ENCODE measurements at regions not wholly inside any gene's neighbourhood (a gene's known extent, or its start where the extent isn't known, plus 50 kb on each side); places are given as distances from the start of the nearest gene placed in this dataset.
"Not testable (repeated sequence)": the region's sequence is repeated elsewhere in the genome, so short reads cannot be mapped to it uniquely, and the experiment has no call there.

DNA sequence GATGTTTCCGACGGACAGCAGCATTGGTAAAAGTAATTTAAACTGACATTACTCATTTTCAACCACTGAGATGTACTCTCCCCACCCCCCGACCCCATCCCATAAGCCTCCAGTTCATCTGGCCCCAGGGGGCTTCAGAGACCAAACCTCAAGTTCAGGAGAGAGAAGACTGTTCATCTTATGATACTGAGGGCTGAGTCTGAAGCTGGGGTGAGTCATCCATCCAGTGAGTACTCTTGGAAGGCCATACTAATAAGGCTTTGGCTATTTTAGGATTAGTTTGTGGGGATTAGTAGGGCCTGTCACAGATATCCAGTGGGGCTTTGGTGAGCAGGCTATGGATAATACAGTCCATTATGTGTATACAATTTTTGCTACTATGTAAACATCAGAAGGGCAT lies 125.3 kb upstream of the APCDD1 start:
- no peak for DNase-seq (ENCODE audit: low spot score)
- no peak for ATAC-seq

DNA sequence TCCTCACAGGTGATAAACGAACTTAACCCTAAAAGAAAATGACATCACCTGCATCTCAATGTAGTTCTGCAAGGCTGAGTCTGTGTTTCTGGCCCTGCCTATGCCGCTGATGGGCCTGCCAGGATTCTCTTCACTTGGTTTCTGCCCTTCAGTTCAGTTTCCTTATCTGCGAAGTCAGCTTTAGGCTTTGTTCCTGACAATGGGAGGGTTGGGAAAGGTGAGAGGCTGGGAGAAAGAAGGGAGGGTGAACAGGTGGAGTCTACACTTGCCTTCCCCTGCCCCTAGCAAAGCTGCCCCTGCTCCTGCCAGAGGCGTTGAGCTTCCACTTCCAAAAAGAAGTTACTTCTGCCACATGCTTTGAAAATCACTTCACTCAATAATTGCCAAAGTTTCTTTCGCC lies 124.0 kb upstream of the APCDD1 start:
- no peak for DNase-seq (ENCODE audit: low spot score)
- ATAC-seq, result no peak

DNA sequence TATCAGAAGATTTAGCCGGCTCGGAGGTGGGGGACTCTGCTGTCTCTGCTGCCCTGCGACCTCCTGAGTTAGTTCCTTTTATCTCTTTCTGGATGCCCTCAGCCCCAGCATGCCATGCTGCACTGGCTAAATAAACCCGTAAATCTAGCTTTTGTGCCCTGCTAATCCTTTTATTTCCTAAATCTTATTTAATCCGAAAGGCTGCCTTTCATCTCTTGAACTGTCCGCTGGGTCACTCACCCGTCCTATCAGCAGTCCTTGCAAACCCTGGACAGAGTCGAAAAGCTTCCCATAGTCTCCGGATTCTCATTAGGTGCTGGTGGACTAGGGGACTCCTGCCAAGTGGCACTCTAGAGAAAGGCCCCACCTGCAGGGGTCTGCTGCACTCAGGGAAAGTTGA lies 122.0 kb upstream of the APCDD1 start:
- no peak for ATAC-seq
- DNase-seq (ENCODE audit: low spot score), result no peak

DNA sequence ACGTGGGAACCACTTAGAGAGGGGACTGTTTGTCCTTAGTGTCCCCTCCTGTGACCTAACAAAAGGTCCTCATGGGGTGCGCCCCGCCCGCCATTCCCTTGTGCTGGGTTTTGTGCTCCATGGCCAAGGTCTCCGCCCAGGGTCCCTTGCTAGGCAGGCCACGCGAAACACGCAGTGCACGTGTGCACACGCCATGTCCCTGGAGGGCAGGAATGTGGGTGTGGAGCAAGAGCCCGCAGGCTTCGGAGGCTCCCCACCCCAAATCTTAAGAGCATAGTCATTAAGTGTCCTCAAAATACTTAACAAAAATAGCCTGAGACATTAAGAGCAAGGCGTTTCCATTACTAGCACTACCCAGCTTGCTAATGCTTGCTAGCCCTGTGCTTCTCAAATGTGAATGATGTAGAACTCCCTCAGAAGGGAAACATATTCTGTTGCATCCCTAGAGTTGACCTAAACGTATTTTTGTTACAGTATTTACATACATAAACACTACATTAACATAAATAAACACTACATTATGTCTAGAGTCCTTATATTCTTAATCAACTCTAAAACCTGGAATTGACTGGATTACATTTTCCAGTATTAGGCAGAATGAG lies 117.6 kb upstream of the APCDD1 start:
- ATAC-seq, result no peak
- DNase-seq (ENCODE audit: low spot score), result no peak

DNA sequence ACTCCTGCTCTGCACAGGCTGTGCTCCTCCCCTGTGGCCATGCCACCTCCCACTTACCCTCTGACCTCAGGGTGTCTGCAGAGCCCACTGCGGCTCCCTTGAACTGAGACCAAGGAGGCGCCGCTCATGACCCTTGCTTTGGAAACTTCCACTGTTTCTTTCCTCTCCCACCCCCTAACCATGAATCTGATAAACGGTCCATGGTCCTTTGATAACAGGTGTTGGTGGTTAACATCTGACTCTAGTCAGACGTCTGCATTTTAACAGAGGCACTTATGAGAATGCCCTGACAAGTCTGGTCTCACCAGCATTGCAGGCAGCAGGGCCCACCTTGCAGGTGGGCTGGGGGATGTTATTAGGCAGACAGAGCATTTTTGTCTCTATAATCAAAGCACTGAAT lies 113.6 kb upstream of the APCDD1 start:
- ATAC-seq, result no peak
- no peak for DNase-seq (ENCODE audit: low spot score)

DNA sequence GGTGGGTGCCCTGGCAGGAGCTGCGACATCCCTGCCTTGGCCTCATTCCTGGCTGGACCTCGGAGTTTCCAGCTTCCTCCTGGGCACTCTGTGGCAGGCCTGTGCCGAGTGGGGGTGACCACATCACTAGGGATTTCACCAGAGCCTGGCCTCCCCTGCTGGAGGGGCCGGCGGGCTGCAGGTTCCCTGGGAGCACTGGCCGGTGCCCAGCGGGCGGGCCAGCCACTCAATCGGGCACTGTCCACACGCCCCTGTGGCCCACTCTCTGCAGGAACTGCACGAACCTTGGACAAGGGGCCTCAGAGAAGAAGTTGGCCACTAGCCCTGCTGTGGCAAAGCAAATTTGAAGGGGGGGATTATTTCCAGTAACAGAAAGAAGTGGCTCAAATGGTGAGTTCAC lies 110.7 kb upstream of the APCDD1 start:
- ATAC-seq (no peak), DNase-seq (ENCODE audit: low spot score) (no peak)

DNA sequence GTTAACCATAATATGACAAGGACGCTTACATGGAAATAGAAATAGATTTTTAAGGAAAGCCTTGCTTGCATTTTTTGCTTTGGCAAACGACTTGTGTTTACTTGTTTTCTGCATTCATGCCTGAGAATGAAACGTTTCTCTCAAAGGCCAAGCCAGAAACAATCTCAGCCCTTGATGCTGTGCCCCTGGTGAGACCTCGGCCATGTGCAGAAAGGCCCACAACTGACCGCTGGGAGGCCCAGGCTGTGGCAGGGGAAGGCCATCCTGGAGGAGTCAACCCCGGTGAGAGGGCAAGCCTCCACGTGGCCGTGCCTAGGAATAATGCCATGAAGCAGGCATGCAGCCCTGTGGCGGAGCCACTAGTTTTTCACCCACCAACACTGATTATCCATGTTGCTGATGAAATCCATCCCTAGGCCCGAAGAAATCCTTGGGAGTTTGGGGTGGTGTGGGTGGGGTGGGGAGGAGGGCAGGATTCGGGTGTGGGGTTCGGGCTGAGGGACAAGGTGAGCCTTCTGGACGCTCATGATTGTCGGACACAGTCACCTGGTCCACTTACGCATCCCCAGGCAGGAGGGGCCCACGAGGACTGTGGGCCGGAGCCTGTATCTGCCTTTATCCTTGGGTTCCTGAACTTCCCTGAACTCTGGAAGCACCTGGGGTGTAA lies 107.6 kb upstream of the APCDD1 start:
- DNase-seq (ENCODE audit: low spot score) (no peak), ATAC-seq (no peak)

DNA sequence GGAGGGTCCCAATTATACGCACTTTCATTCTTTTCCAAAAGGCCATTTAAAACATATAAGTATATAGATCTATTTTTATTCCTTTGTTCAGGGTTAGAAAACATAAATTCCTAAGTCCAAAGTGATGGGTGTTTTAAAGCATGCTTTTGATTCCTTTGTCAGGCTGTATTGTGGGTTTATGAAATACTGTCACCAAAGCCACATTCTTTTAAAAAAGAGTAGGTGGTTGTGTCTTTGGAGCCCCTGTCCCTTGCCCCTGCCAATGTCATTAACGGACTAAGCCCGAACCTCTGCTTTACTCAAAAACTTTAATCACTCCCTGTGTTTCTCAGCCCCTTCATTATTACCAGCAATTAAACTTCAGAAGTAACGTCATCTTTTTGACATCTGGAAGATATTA lies 104.9 kb upstream of the APCDD1 start:
- DNase-seq (ENCODE audit: low spot score) (no peak), ATAC-seq (no peak)

DNA sequence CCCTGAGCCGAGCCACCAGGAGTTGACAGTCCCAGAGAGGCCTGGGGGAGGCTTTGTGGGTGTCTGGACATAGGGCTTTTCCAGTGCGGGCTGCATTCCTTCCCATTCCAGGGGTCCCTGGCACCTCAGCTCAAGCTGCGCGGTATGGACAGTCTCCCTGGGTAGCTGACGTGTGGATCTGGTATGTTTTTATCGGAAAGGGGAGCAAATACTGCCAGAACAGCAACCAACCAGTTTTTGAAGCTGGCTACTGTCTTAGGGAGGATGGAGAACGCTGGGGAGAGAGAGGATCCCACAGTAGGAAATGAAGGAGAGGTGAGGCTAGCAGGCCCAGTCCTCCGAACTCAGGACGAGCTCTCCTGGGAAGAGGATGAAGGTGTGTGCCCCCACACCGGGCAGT lies 103.8 kb upstream of the APCDD1 start:
- DNase-seq (ENCODE audit: low spot score) (no peak), ATAC-seq (no peak)

DNA sequence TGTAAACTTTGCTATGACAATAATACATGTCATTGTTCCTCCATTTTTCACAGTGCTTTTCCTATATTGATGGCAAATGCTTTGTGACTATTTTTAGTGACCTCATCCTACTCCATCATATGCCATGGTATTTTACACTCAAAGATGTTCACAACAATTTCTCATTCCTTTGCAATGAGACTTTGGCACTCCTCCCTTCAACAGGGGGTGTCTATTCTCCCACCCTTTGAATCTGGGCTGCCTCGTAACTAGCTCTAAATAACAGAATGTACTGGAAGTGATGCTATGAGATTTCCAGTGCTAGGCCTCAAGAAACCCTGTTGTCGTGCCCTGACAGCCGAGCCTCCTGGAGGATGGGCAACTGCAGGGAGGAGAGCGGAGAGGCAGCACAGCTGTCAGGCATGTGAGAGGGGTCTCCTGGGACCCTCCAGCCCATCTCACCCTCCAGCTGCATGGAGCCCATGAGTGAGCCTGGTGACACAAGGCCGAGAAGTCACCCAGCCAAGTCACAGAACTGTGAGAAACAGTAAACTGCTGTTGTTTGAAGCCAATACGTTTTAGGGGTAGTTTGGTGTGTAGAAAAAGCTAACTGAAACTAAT lies 103.1 kb upstream of the APCDD1 start:
- DNase-seq (ENCODE audit: low spot score), result no peak
- no peak for ATAC-seq

DNA sequence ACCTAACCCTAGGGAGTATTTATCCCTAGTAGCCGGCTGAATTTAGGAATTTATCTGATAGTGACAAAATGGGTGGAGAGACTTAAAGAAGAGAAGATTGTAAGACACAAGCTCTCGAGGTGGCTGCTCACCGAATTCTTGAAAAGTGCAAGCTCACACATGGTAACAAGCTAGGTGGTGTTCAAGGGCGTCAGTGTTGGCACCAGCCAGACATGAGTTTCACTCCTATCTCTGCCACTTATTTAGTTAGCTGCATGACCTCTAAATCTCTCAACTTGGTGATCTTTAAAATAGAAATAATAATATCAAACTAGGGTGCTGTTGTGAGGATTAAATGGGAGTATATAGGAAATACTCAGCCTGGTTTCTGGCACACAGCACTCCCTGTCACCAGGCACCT lies 102.6 kb upstream of the APCDD1 start:
- no peak for ATAC-seq

DNA sequence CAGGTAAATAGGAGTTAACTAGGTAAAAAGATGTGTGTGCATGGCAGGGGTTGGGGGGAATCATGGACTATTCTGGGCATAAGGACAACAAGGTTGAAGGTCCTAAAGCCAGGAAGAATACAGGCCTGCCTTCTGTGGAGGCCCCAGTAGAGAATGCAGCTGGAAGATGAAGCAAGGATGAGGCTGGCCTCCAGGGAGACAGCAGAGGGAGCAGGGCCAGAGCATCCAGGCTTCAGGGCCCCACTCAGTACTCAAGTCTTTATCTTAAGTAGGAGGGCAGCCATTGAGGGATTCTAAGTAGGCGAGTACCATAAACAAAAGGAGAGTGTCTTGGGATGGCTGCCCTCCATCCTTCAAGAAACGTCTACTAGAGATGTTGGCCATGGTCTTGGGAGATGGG lies 101.8 kb upstream of the APCDD1 start:
- ATAC-seq (no peak), DNase-seq (ENCODE audit: low spot score) (no peak)

More for the DNA sequence above, 102.6 kb upstream of the APCDD1 start:
- no peak for DNase-seq (ENCODE audit: low spot score)

DNA sequence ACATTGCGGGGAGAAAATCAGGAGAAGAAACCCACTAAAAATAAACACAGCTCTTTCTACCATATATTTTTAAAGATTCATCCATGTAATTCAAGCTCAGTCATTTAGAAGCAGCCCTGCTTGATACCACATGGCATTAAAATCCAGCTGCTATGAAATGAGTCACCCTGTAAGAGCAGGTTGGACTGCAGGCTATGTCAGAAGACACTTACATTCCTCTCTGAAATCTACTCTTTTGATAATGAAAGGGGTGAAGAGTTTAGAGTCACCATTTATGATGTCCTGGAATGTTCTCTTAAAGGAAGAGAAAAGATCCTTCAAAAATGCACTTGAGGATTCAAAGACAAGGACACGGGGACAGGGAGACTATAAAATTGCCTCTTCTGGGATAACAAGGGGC lies 100.6 kb upstream of the APCDD1 start:
- DNase-seq (ENCODE audit: low spot score), result no peak
- ATAC-seq, result no peak

DNA sequence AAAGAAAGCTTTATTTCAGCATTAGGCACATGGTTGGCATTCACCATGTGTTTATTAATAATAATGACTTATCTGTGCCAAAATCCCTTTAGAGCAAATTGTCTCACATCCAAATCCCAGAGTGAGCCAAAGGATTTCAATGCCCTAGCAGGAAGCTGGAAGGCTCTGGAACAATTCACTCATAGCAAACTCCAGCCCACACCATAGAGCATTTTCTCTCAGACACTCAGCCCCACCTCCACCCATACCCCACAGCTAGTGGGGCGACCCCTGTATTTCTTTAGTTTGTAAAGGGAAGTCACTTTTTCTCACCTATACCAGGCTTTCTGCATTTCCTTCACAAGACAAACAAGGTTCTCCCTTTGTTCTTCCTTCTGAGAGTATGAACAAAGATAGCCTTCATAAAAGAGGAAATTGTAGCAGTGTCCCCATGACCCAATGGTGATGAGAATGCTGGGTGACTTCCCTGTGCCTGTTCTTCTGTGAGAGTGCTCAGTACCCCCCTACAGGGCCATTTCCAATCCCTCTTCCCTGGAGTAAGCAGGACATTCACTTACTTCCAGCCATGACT lies 100.1 kb upstream of the APCDD1 start:
- ATAC-seq (no peak), DNase-seq (ENCODE audit: low spot score) (no peak)

DNA sequence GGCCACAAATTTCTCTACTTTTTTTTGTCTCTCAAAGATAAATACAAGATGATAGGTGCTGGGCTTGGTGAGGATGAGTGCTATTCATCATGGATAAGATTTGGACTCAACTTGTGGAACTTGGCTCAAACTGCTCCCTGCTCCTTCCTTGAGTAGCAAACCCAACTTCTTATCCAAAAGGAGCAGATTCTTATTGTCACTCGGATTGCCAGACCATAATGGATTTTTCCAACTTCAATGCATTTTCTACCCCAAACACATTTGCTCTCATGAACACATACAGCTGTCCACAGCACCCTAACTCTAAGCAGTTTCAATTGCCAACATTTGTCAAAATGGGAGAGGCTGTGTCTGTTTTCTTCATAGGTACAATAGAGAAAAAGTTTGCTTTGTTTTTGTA lies 99.5 kb upstream of the APCDD1 start:
- ATAC-seq (no peak), DNase-seq (ENCODE audit: low spot score) (no peak)

DNA sequence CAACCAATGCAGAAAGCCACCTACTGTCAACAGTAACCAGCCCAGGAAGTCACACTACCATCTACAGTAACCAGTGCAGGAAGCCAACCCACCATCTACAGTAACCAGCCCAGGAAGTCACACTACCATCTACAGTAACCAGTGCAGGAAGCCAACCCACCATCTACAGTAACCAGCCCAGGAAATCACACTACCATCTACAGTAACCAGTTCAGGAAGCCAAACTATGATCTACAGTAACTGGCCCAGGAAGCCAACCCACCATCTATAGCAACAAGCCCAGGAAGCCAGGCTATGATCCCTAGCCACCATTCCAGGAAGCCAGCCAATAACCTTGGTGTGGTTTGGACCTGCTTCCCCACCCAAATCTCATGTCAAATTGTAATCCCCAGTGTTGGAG lies 97.4 kb upstream of the APCDD1 start:
- not testable (repeated sequence) for DNase-seq (ENCODE audit: low spot score); ATAC-seq

DNA sequence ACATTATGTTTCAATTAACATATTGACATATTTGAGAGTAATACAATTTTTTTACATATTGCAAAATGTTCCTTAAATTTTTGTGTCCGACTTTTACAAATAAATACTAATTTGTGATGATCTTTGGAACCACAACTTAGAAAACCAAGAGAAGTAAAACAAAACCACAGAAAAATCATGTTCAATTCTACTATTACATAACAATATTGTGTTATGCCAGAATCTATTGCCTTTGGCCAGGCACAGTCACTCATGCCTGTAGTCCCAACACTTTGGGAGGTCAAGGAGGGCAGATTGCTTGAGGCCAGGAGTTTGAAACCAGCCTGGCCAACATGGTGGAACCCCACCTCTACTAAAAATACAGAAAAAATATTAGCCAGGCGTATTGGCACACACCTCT lies 92.8 kb upstream of the APCDD1 start:
- no peak for ATAC-seq

DNA sequence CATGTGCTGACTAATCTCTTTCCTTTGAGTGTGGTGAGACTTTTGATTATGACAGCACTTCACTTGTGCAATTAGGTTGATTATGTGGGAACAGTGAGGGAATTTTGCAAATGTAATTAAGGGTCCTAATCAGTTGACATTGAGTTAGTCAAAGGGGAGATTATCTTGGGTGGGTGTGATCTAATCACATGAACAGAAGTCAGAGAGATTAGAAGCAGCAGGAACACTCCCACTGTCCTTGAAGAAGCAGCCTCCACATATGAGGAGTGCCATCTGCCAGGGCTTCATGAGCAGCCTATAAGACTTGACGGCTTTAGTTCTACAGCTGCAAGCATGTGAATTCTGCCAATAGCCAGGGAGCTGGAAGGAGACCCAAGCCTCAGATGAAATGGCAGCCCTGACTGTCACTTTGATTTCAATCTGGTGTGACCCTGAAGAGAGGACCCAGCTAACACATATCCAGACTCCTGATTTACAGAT lies 89.4 kb upstream of the APCDD1 start:
- DNase-seq (ENCODE audit: low spot score) (no peak), ATAC-seq (no peak)

More for the DNA sequence above, 92.8 kb upstream of the APCDD1 start:
- DNase-seq (ENCODE audit: low spot score), result no peak

DNA sequence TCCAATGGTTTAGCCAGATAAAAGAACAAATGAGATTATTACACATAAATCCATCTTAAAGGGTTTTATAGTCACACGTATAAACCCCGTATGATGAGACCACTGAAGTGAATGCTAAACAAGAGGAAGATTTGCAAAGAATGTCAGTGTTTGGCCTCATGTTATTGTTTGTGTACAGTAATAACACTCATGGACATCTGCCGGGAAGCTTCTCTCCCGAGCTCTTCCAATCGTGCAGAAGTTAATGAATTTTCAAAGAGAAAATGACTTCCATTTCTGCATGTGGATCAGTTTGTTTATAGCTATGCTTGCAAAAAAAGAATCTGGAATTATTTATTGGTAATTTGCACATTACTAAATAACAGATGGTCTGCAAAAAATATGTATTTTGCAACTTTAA lies 88.5 kb upstream of the APCDD1 start:
- ATAC-seq (no peak), DNase-seq (ENCODE audit: low spot score) (no peak)

DNA sequence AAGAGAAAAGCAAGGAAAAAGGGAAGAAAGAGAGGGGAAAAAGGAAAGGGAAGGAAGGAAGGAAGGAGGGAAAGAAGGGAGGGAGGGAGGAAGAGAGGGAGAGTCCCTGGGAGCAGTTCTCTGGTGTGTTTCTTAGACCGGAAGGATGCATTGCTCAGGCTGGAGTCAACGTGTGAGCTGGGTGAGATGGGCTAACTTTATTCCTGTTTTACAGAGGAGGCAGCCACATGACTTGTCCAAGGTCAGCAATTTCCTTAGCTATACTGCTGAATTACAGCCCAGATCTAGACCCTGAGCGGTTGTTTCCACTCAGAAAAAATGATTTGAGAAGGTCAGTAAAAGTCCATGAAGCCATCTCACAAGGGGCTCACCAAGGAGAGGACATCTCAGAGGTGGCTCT lies 86.6 kb upstream of the APCDD1 start:
- DNase-seq (ENCODE audit: low spot score), result no peak
- ATAC-seq, result no peak

DNA sequence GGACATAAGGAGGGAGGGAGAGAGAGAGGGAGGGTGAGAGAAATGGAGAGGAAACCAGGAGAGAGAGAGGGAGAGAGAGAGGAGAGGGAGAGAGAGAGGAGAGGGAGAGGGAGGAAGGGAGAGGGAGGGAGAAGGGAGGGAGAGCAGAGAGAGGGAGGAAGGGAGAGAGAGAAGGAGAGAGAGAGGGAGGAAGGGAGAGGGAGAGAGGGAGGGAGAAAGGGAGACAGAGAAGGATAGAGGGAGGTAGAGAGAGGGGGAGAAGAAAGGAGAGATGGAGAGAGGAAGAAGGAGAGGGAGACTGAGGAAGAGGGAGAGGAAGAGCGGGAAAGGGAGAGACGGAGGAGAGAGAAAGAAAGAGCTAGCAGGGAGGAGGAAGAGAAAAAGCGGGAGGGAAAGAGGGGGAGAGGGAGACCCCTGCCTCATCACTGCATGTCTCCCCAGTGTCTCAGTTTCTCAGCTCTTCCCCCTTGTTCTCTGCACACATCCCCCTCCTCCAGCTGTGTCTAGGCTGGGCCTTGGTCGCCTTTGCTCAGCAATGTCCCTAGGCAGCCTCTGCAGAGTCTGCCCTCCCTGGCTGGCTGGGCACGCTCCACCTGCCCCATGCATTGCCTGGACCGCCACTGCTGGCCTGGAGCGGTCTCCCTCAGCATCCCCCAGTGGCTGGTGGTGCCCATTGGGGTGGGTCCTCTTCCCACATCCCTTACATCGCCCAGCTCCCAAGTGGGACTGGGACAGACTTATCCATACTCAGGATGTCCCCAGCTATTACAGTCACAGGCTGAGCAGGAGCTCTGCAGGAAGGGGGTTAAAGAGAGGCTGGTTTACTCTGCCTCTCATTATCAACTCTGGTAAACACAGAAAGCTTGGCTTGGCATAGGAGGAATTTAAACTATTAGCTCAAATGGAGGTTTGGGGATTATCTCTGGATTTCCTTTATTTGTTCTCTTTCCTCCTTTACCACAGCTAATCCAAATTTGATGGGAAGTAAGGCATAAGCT lies 85.7 kb upstream of the APCDD1 start:
- DNase-seq (ENCODE audit: low spot score) (no peak), ATAC-seq (no peak)

Measured in left lobe of liver (tissue), 2 donors.